DMS79 treated with DMSO at 0.1 percent for 48 hours (cell line): ENCODE measurements at regions not wholly inside any gene's neighbourhood (a gene's known extent, or its start where the extent isn't known, plus 50 kb on each side); places are given as distances from the start of the nearest gene placed in this dataset.
"Not testable (repeated sequence)": the region's sequence is repeated elsewhere in the genome, so short reads cannot be mapped to it uniquely, and the experiment has no call there.

ENCODE experiments used
- DNase-seq: peaks from one replicate; lab custom pipeline; 2025; lab: John Stamatoyannopoulos, UW

DNA sequence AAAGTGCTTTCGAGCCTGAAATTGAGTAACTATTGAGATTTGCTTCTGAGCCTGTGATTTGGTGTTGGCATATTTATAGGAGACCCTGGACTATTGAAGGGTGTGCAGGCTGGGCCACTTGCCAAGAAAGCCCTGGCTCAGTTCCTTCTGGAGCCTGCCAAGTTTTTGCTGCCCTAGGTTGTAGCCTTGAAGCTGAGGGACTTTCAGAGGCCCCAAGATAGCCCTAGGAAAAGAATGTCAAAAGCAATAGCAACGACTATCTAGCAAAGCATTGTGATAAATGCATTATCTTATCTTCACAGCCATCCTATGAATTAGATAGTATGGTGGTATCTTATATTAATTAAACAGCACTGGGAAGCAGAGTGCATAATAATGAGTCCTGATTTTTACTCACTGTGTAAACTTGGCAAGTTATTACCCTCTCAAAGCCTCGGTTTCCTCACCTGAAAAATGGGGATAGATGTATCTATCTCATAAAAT lies 473.7 kb upstream of the PODXL start:
- DNase-seq = peak; percentile 96

DNA sequence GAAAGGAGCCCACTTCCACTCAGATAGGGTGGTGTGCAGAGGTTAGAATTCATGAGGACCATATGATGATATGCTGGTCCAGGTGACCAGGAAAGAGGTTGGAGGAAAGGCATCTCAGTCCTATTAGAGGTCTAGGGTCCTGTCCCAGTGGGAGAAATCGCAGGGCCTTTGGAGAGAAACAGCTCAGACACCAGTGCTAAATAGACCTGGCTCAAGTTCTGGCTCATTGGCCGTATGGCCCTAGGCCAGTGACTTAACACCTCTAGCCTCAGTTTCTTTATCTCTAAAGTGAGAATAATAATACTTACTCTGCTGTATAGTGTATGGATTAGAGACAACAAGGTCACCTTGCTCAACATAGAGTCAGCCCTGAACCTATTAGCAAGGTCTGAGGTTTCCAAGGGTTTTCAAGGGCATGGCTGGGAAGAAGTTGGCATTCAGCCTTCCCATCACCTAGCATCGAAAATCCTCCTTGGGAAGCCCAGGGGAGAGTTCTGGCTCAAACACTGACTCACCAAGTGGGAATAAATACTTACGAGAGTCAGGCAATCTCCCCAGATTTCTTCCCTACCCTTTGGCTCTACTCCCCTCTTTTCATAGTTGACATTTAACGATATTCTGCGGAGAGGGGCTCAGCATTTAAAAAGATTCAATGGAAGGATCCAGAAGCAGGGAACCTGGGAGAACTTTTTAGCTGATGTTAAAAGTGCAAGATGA lies 473.1 kb upstream of the PODXL start:
- peak; percentile 96 for DNase-seq

DNA sequence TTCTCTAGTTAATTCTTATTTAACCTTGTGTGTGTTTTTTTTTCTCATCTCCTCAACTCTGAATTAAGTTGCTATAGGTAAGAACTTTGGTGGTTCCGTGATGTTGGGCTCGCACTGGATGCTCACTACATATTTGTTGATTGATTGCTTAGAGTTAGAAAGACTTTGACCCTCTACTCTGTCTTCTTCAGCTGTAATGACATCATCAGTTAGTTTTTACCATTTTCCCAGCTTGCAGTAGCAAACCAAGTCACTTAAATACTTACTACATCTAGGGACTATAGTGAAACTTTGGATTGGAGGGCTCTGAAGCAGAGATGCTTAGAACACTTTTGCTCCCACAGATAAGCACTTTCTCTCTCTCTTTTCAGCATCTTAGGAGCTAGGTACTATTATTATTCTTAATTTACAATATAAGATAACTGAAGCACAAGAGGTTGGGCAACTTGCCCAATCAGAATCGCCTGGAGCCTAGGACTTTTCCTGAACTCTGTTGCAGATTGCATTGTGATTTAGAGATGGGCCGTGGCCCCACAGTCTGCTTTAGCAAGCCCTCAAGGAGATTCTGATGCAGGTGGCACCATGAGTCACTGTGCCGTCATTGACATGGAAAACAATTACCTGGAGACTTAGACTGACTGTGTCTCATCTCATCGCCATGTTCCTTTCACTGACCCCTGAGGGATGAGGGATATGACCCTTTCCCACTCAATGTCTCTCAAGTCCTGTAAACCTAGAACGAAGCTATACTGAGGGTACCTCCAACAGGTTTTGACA lies 471.9 kb upstream of the PODXL start:
- peak; percentile 80 for DNase-seq

DNA sequence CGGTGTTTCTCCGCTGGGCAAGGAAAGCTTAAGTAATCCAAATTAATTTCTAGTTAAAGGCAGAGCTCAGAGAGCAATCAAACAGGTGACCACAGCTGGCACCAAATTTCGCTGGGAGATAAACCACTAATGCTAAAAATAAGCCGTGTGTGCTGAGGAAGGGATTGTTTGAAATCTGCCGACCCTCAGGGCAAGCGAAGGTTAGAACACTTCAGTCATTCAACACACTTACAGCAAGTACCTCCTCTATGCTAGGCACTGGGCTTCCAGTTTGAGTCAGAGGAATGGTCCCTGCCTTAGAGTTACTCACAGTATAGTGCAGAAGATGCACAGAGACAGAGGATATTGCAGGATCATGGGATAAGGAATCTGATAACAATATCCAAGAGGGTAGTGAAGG lies 467.9 kb upstream of the PODXL start:
- DNase-seq = no peak

- no peak for DNase-seq
Observed at GRCh38 chr7:132023466-132023865, 467.0 kb upstream of the PODXL start.

- DNase-seq = no peak
Observed at GRCh38 chr7:132022188-132022587, 465.8 kb upstream of the PODXL start.

DNA sequence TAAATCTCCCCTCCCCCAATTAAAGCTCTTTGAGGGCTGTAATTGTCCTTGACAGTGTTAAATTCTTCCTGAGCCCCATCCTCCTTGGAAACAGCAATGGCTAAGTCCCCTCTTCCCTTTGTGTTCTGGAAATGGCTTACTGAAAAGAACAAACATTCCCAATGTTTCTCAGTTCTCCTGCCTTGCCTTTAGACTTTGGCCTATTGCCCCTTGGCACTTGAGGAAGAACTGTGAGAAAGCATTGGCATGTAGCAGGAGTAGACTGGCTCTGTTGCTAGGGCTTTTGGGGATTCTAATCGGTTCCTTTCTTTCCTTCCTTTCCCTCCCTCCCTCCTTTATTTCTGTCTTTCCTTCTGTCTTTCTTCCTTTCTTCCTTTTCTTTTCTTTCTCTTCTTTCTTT lies 463.3 kb upstream of the PODXL start:
- no peak for DNase-seq

DNA sequence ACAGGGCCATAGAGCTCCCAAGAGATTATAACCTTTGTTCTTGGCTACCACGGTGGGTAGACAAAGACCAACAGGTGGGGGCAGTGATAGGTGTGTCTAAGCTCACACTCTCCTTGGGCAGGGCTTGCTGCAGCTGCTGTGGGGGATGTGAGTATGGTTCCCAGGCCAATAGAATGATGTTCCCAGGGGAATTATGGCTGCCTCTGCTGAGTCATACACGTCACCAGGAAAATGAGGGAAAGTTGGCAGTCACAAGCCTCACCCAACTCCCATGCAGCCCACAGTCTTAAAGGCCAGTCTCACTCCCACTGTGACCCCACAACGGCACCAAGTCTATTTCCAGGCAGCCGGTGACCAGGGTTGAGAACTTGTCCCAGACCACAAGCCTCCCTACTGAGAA lies 453.4 kb upstream of the PODXL start:
- no peak for DNase-seq

DNA sequence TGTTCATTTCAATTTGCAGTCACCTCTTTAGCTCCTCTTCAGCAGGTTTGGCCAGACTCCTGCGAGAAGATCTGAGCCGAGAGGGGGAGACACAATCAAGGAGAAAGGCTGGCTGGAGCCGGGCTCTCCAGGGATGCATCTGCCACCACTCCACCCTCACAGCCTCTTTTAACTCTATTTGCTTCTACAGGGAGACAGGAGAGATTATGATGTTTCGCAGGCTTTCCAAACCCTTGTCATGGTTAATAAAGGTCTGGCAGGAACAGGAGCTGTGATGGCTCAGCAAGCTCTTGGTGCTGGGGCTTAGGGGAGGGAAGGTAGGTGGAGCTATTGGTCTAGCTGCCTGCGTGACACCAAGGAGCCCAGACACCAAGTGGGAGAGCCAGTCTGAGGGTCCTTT lies 448.1 kb upstream of the PODXL start:
- DNase-seq = peak; percentile 35

- no peak for DNase-seq
Observed at GRCh38 chr7:132002343-132002968, 446.0 kb upstream of the PODXL start.

DNA sequence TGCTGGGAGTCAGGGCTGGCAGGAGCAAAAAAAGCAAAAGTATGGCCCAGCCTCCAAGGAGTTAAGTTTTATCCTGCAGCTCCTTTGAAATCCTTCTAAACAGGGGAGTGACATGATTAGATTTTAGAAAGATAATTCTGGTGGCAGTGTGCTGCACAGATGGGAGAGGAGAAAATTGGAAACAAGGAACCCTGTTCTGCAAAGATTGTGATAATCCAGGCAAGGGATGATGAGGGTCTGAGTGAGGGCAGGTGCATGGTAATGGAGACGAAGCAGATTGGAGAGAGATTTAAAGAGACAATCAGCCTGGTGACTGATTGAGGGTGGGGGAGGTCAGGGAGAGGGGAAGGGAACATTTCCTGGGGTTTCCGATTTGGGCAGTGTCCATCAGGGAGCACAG lies 444.7 kb upstream of the PODXL start:
- no peak for DNase-seq

DNA sequence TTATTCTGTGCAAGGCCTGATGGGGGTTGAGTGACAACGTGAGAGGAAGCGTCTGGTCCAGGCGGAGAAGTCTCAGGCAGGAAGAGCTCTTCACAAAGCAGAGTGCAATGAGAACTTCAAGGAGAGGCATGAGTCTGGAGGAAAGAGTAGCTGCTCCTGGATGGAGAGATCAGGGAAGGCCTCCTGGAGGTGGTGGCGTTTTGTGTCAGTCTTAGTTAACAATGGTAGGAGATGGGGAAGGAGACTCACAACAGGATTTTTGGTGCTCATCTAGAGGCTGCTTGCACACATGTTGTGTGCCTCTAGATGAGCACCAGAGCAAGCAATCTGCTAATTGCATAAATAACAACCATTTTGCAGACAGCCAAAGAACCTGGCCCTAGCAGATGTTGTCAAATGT lies 442.8 kb upstream of the PODXL start:
- DNase-seq = no peak

- no peak for DNase-seq
Observed at GRCh38 chr7:131995324-131995723, 438.9 kb upstream of the PODXL start.

GRCh38 chr7:131981069-131981468 lies 424.6 kb upstream of the PODXL start:
- not testable (repeated sequence) for DNase-seq

DNA sequence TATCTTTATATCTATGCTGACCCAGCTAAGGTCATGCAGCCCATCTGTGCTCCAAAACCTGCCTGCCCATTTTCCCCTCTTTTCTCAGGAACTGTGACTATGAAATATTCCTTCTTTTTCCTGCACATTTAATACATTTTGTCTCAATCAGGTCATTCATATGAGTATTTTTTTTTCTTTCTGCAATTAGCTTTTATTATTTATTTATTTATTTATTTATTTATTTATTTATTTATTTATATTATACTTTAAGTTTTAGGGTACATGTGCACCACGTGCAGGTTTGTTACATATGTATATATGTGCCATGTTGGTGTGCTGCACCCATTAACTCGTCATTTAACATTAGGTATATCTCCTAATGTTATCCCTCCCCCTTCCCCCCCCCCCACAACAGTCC lies 421.7 kb upstream of the PODXL start:
- DNase-seq = not testable (repeated sequence)

DNA sequence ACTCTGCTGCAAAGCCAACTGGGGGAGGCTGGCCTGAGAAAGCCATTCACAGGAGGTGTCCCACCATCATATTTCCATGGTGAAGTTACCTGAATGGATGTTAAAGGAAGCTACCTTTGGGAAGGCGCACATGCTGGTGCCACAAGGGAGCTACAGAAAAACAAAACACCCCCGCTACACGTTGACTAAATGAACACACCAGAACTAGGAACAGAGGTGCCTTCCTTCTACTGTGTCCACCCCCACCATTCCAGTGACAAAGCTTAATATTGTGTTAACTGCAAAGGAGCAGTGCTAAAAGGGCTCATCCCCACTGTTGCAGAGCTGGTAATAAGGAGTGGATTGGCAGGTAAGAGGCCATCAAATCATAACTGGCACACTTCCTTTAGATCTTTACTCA lies 420.0 kb upstream of the PODXL start:
- DNase-seq = no peak

DNA sequence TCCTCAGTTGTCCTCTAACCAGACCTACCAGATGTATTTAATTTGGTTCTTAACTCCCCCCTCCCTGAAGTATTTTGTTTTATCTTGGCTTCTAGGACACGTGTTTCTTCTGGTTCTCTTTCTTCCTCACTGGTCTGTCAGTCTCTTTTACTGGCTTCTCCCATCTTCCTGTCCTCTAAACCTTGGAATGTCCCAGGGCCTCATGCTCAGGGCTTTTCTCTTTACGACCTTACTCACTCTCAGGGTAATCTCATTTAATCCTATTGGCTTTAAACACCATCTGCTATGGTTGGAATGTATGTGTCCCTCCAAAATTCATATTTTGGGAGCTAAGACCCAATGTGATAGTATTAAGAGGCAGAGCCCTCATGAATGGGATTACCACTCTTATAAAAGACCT lies 418.2 kb upstream of the PODXL start:
- no peak for DNase-seq

- no peak for DNase-seq
Observed at GRCh38 chr7:131972251-131972650, 415.8 kb upstream of the PODXL start.

DNA sequence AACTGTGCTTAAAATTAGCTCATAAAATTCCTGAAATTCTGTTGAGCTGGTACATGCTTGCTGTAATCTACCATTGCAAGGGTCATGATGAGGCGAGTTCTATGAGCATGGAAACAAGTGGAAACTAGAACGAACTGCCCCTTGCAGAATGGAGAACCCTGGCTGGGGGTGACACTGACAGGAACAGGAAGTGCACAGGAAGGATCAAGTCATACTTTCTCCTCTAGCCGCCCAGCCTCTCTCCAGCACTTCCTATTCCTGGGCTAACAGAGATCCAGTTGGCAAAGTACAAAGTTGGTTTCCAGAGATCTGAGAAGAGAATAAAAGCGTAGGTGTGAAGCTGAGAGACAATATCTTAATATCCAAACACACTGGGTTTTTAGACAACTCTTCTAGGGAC lies 414.2 kb upstream of the PODXL start:
- DNase-seq = no peak

GRCh38 chr7:131969560-131969959 lies 413.1 kb upstream of the PODXL start:
- no peak for DNase-seq

- no peak for DNase-seq
Observed at GRCh38 chr7:131967216-131967730, 410.8 kb upstream of the PODXL start.

DNA sequence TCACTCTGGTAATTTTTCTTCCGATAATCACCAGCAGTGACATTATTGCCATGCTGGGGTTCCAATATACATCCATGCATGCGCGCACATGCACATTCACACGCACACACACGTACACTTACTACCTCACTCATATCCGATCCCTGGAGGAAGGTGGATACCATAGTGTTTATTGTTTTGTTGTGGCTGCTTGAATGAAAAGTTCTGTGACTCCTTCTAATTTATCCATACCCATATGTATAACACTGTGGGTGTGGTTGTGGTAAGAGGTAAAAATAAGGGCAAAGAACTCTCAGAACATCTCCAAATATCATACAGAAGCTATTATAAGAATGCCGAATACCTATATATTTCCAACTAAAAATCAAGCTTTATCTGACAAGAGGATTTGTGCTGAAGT lies 407.8 kb upstream of the PODXL start:
- no peak for DNase-seq
